Panc1 (cell line): ENCODE measurements at regions not wholly inside any gene's neighbourhood (a gene's known extent, or its start where the extent isn't known, plus 50 kb on each side); places are given as distances from the start of the nearest gene placed in this dataset.

Experiments
- POLR2AphosphoS5 ChIP-seq: IDR thresholded peaks from 2 replicates; pipeline ENCODE4 v1.6.1; 2012; ENCODE audit warnings: mild to moderate bottlenecking, low read depth, low read length, moderate library complexity
- SIN3A ChIP-seq: IDR thresholded peaks from 2 replicates; pipeline ENCODE4 v1.6.1; 2012; ENCODE audit warnings: low read depth, mild to moderate bottlenecking, low read length, moderate library complexity, borderline replicate concordance; ENCODE audit not compliant: insufficient read depth
- TF ChIP-seq, protein P1 (sequence below): fragments of 450-650 bp; IDR thresholded peaks from 2 replicates; pipeline ENCODE4 v1.5.1; 2017; ENCODE audit warnings: mild to moderate bottlenecking

GRCh38 chr7:94154182-94154581, 150.0 kb upstream of the BET1 start:
- TF ChIP-seq, protein P1, sequence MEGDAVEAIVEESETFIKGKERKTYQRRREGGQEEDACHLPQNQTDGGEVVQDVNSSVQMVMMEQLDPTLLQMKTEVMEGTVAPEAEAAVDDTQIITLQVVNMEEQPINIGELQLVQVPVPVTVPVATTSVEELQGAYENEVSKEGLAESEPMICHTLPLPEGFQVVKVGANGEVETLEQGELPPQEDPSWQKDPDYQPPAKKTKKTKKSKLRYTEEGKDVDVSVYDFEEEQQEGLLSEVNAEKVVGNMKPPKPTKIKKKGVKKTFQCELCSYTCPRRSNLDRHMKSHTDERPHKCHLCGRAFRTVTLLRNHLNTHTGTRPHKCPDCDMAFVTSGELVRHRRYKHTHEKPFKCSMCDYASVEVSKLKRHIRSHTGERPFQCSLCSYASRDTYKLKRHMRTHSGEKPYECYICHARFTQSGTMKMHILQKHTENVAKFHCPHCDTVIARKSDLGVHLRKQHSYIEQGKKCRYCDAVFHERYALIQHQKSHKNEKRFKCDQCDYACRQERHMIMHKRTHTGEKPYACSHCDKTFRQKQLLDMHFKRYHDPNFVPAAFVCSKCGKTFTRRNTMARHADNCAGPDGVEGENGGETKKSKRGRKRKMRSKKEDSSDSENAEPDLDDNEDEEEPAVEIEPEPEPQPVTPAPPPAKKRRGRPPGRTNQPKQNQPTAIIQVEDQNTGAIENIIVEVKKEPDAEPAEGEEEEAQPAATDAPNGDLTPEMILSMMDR: no peak
- no peak for TF ChIP-seq SIN3A
- TF ChIP-seq POLR2AphosphoS5: no peak
